ENCODE measurements at regions not wholly inside any gene's neighbourhood (a gene's known extent, or its start where the extent isn't known, plus 50 kb on each side); places are given as distances from the start of the nearest gene placed in this dataset.
"Not testable (repeated sequence)": the region's sequence is repeated elsewhere in the genome, so short reads cannot be mapped to it uniquely, and the experiment has no call there.

DNA sequence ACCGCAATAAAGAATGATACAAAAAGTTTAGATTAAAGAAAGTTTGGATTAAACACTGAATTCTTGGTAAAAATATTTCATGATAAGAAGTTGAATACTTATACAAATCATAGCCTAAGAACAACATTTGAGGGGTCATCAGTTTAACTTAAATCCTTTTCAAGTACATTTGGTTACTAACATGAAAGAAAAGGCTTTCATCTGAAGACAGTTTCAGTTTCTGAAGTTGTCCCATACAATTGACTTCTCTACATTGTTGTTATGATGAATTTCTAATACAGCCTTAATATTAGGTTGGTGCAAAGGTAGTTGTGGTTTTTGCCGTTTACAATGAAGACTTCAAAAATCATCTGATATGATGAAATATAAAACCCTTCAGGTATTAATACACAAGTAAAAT is 317.5 kb upstream of the MAGI2 start:
- DNase-seq = no peak

DNA sequence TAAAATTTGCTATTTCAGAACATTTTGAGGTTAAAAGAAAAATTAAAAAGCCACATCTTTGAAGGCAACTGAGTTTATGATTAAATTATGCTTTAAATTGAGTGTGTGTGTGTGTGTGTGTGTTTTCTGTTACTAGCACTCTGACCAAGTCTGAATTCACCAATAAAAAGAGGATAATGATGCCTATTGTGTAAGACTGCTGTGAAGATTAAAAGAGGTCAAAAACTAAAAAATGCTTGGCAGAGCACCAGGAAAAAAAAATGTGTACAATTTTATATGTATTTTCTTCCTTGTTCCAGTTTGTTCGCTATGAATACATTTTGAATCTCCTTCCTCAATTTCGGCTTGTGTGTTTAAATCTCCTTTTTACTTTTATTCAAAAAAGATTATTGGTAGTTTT is 316.6 kb upstream of the MAGI2 start:
- no peak for DNase-seq

DNA sequence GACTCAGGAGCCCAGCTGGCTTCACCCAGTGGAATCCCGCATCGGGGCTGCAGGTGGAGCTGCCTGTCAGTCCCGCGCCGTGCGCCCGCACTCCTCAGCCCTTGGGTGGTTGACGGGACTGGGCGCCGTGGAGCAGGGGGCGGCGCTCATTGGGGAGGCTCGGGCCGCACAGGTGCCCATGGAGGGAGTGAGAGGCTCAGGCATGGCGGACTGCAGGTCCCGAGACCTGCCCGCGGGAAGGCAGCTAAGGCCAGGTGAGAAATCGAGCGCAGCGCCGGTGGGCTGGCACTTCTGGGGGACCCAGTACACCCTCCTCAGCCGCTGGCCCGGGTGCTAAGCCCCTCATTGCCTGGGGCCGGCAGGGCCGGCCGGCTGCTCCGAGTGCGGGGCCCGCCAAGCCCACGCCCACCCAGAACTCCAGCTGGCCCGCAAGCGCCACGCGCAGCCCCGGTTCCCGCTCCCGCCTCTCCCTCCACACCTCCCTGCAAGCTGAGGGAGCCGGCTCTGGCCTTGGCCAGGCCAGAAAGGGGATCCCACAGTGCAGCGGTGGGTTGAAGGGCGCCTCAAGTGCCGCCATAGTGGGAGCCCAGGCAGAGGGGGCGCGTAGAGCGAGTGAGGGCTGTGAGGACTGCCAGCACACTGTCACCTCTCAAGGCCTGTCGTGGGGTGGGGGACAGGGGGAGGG is 314.6 kb upstream of the MAGI2 start:
- DNase-seq = not testable (repeated sequence)

DNA sequence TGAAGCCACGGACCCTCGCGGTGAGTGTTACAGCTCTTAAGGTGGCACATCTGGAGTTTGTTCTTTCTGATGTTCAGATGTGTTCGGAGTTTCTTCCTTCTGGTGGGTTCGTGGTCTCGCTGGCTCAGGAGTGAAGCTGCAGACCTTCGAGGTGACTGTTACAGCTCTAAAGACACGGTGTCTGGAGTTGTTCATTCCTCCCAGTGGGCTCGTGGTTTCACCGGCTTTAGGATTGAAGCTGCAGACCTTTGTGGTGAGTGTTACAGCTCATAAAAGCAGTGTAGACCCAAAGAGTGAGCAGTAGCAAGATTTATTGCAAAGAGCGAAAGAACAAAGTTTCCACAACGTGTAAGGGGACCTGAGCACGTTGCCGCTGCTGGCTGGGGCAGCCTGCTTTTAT is 313.7 kb upstream of the MAGI2 start:
- DNase-seq = not testable (repeated sequence)

DNA sequence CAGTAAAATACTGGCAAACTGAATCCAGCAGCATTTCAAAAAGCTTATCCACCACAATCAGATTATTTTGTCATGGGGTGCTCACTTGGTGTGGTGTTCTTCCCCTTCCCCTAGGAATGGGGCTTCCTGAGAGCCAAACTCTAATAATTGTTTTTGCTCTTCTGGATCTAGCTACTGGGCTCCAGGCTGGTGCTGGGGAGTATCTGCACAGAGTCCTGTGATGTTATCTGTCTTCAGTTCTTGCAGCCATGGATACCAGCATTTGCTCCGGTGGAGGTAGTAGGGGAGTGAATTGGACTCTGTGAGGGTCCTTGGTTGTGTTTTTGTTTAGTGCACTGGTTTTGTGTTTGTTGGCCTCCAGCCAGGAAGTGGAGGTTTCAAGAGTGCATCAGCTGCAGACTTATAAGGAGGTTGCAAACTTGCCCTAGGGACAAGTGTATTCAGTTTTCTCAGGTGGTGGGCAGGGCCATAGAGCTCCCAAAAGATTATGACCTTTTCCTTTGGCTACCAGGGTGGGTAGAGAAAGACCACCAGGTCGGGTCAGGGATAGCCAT is 308.5 kb upstream of the MAGI2 start:
- no peak for DNase-seq

DNA sequence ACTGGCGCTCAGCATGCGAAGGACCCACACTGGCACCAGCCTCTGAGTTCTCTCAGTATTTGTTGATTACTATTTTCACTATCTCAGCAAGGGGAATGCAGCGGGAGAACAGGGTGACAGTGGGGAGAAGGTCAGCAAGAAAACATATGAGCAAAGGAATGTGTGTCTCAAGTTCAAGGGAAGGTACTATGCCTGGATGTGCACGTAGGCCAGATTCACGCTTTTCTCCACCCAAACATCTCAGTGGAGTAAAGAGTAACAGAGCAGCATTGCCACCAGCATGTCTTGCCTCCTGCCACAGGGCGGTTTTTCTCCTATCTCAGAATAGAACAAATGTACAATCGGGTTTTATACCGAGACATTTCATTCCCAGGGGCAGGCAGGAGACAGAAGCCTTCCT is 297.5 kb upstream of the MAGI2 start:
- not testable (repeated sequence) for DNase-seq

DNA sequence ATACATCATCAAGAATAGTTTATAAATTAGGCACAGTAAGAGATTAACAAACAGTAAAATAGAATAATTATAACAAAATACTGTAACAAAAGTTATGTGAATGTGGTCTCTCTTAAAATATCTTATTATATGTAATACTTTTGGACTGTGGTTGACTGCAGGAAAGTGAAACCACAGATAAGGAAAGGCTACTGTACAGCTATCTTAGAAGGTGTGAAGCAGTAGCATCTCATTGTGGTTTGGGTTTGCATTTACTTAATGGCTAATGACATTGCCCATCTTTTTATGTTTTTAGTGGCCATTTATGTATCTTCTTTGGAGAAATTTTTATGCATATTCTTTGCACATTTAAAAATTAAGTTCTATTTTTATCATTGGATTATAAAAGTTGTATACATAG is 296.4 kb upstream of the MAGI2 start:
- no peak for DNase-seq

DNA sequence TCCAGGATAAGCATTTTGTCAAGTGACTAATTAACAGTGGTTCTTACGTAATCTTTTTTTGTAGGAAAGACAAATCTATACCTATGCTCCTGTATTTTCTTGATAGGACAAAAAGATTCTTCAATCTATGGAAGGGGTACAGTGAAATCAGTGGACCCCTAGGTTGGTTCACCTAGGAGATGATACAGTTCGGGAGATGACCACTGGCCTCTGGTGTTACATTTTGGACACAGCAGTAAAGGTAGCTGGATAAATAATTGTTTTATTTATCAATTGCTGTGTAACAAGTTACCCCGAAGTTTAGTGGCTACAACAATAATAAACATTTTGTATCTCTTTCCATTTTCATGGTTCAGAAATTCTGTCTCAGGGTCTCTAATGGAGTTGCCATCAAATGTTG is 288.2 kb upstream of the MAGI2 start:
- no peak for DNase-seq

DNA sequence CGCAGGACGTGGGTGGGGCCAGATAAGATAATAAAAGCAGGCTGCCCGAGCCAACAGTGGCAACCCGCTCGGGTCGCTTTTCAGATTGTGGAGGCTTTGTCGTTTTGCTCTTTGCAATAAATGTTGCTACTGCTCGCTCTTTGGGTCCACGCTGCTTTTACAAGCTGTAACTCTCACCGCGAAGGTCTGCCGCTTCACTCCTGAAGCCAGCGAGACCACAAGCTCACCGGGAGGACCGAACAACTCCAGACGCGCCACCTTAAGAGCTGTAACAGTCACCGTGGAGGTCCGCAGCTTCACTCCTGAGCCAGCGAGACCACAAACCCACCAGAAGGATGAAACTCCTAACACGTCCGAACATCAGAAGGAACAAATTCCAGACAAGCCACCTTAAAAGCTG is 286.6 kb upstream of the MAGI2 start:
- no peak for DNase-seq

DNA sequence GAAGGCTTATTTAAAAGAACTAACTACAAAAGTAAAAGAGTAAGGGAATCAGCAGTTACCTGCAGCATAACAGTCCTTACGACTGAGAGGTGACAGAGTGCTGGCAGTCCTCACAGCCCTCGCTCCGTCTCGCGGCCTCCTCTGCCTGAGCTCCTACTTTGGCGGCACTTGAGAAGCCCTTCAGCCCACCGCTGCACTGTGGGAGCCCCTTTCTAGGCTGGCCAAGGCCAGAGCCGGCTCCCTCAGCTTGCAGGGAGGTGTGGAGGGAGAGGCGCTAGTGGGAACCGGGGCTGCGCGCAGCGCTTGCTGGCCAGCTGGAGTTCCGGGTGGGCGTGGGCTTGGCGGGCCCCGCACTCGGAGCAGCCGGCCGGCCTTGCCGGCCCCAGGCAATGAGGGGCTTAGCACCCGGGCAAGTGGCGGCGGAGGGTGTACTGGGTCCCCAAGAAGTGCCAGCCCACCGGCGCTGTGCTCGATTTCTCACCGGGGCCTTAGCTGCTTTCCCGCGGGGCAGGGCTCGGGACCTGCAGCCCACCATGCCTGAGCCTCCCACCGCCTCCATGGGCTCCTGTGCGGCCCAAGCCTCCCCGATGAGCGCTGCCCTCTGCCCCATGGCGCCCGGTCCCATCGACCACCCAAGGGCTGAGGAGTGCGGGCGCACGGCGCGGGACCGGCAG is 285.7 kb upstream of the MAGI2 start:
- not testable (repeated sequence) for DNase-seq

DNA sequence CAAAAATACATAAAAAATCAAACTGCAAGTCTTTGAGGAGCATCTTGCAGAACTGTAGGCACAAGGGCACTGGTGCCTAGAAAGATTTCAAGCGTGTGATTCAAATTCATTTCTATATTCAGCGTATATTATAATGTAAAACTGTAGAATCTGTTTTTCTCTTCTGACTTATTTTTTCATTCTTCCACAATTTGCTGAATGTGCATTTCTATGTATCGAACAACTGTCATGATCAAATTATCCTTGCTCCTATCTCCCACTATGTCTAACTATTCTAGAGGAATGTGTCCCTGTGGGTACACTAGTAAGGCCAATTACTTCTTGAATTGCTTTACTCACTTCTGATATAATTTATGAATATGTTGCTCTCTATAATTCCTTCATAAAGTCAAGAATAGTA is 283.0 kb upstream of the MAGI2 start:
- DNase-seq = no peak

DNA sequence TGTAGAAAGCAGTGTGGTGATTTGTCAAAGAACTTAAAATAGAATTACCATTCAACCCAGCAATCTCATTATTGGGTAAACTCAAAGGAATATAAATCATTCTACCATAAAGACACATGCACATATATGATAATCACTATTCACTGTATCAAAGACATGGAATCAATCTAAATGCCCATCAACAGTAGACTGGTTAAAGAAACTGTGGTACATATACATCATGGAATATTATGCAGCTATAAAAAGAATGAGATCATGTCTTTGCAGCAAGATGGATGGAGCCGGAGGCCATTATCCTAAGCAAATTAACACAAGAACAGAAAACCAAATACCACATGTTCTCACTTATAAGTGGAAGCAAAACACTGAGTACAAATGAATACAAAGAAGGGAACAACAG is 281.5 kb upstream of the MAGI2 start:
- no peak for DNase-seq

DNA sequence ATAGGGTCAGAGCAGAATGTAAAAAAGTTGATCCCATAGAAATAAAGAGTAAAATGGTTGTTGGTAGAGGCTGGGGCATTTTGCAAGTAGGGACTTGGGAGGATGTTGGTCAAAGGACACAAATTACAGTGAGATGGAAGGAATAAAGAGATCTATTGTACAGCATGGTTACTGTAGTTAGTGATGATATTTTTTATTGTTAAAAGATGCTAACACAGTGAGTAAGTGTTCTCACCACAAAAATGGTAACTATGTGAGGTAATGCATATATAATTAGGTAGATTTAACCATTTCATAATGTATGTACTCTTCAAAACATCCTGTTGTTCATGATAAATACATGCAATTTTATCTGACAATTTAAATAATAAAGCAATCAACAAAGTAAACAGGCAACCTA is 280.7 kb upstream of the MAGI2 start:
- no peak for DNase-seq

DNA sequence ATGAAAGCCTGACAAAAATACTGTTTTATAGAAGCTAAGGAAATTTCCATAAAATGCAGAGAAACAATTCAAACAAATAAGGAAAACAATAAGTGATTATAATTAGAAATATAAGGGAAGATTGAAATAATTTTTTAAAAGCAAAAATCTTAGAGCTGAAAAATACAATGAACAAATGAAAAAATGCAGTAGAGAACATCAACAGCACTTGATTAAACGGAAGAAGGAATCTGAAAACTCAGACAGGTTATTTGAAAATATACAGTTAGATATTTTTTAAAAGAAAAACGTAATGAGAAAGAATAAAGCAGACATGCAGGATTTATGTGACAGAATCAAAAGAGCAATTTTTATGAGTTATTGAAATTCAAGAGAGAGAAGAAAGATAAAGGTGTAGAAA is 279.1 kb upstream of the MAGI2 start:
- DNase-seq = no peak

DNA sequence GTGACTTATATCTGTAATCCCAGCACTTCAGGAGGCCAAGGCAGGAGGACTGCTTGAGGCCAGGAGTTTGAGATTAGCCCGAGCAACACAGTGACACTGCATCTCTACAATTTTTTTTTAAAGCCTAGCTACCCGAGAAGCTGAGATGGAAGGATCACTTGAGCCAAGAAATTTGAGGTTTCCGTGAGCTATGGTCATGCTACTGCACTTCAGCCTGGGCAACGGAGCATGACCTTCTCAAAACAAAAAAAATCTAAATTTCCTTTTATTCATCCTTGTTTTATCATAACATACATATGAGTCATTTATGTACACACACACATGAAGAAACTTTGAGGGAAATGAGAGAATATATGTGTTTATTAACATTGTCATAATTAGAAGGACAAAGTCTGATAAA is 277.5 kb upstream of the MAGI2 start:
- DNase-seq = no peak

DNA sequence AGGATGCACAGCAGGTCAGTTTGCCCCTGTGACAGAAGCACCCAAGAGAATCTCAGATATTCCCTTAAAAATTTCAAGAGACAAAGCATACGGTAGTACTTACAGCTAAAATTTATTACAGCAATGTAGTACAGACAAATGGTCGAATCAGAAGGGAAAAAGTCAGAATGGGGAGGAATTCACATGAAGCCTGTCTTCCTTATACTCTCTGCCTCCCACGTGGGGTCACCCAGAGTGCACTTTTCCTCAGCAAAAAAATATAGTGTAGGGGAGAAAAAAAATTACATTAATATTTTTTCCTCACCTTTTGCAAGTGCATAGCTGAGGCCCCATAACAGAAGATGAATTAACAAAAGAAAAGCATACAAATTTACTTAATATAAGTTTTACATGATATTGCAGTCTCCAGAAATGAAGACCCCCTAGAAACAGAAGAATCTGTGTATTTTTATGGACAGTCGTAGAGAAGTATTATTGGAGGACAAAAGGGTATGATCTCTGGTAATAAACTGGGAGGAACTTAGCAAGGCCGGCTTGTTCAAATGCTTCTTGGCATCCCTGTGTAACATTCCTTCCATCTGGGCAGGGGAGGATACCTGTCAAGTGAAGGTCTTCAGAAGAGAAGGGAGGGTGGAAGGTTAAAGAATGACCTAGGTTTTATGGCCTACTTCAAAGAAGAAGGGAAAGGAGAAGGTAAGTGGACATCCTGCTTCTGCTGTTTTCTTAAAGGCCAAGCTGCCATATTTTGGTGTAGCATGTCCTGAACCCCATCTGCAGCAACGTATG is 270.6 kb upstream of the MAGI2 start:
- DNase-seq = no peak

DNA sequence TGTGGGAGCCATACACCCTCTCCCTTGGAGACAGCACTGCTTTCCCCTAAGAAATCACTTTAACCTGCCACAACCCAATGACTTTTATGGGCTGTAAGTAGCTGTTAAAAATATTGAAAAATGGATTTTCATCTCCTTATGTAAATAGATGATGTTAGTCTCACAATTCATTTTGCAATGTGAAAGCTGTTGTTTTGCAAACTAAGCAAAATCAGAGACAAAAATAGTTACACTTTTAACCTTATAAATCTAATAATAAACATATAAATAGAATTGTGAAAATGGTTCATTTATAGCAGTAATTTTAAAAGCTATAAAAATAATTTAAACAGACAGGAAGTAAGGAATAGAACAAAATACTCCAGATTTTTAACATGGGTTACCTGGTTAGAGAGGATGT is 268.8 kb upstream of the MAGI2 start:
- DNase-seq = no peak

DNA sequence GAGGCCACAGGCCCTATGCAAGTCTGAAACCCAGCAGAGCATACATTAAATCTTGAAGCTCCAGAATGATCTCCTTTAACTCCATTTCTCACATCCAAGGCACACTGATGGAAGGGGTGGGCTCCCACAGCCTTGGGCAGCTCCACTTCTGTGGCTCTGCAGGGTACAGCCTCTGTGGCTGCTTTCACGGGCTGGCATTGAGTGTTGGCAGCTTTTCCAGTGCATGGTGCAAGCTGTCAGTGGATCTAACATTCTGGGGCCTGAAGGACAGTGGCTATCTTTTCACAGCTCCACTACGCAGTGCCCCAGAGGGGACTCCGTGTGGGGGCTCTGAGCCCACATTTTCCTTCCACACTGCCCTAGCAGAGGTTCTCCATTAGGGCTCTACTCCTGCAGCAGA is 265.7 kb upstream of the MAGI2 start:
- DNase-seq = no peak

DNA sequence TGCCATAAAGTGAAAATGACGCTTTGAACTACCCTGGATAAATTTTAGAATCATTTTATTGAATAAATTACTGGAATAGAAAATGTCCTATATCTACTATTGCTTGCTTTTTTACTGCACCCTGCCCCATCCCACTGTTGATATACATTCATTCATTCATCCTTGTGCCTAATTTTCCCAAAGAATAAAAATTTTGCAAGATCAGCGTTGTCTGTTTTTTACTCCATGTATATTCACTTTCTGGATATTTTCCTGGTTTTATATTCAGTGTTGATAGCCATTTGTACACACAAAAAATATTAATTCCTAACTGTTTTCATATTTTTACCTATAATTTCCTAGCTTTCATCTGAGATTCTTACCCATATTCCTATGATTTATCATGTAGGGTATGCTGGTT is 262.9 kb upstream of the MAGI2 start:
- no peak for DNase-seq

DNA sequence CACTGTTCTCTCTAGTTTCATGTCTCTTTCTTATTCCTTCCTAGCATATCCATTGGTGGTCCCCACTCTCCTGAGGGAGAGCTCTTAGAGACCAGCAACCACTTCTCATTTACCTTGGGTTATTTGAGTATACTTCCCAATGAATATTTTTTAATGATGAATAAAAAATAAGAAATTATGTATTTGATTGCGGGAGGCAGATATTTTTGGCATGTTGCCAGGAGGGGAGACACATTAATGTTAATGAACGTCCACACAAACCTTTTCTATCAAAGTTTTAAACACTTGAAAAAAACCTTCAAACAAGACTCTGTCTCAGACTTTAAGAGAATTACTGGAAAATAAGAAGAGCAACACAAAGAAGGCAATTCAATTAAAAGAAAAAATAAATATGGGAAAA is 260.6 kb upstream of the MAGI2 start:
- DNase-seq = no peak

DNA sequence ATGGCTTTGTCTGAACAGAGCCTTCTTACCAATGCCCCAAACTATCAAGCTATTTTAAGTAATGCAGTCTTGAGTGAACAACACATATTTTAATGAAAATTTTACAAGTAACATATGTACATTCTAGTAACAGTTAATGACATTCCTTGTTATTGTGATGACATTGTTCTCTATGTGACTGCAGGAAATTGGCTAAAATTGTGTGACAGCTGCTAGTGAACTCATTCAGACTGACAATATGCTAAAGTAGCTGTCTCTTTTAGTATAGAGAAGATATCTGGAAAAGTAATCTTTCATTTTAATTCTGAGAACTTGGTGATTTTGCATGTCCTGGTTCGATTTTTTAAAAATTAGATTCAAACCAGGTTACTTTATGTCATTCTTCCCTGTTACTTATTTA is 259.8 kb upstream of the MAGI2 start:
- DNase-seq = no peak

DNA sequence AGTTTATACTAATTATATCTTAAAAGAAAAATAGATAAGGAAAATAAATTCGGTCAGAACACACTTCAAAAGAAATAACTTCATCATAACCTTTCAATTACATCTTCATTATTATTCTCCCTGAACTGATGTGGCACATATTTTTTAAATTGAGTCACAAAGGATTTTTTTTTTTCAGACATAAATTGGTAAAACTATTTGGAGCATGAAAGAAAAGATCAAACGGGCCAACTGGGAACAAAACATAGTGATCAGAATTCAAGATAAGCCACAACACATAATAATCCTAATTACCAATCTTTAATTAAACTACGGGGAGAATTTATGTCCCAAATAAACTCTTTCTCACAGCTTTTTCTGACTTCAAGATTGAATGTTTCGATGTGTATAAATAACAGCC is 258.2 kb upstream of the MAGI2 start:
- DNase-seq = no peak

DNA sequence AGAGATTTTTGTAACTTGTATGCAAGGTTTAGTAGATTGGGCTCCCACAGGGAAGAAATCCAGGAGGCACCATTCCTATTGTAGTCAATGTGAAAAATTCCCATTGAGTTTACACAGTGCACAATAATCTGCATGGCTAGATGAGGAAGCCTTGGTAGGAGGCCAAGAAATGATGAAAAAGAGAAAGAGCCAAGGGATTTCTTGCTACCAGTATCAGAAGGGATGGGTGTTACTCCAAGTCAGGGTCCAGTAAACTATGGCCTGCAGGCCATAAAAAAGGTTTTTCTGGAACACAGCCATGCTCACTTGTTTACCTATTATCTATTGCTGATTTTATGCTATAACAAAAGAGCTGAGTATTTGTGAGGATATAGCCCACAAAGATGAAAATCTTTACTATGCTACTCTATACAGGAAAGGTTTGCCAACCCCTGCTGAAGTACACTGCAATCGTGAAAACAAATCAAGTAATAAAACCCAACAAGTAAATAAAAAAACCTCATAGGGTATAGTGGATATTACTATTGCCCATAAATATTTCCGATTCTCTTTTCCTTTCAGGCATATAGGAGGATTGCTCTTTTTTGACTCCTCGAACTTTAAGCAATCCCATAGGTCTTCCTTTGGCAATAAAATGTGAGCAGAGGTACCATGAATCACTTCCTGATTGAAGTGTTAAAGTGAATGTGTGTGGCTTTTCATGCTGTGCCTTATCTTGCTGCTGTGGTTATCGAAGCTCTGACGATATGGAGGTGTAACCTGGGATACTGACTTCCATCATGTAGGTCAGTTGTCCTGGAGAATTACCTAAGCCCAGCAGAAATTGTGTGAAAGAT is 256.3 kb upstream of the MAGI2 start:
- no peak for DNase-seq
